Body of pancreas (tissue), 4 donors: ENCODE measurements at regions not wholly inside any gene's neighbourhood (a gene's known extent, or its start where the extent isn't known, plus 50 kb on each side); places are given as distances from the start of the nearest gene placed in this dataset.

Experiments
- CTCF ChIP-seq, 7 experiments: fragments of 450-650 bp in 4 of 7; fragments of 200-600 bp in 3 of 7; sonication (generic) in 3 of 7; IDR thresholded peaks; one replicate each; pipeline ENCODE4 v1.5.1; 2016 to 2019; ENCODE audit warnings: antibody characterized with exemption in 7 of 7
- POLR2A ChIP-seq, 3 donors: fragments of 450-650 bp; IDR thresholded peaks; one replicate each; pipeline ENCODE4 v1.6.1; 2016; ENCODE audit warnings: antibody characterized with exemption in 3 of 3, mild to moderate bottlenecking in 2 of 3

- TF ChIP-seq CTCF (IDR thresholded peaks at IDR 0.05) (no peak), POLR2A (IDR thresholded peaks at IDR 0.05) (no peak)
These were observed 239.4 kb downstream of the C12orf75 start for GRCh38 chr12:105569886-105570285.
